ENCODE measurements at regions not wholly inside any gene's neighbourhood (a gene's known extent, or its start where the extent isn't known, plus 50 kb on each side); places are given as distances from the start of the nearest gene placed in this dataset.

- Histone ChIP-seq H3K9me2 (ENCODE audit: insufficient read depth) (no peaks in the 10 kb centered on the region), H3K36me3 (ENCODE audit: insufficient read depth) (no peaks in the 10 kb centered on the region), H3F3A (replicated peaks; ENCODE audit: low read depth) (no peaks in the 10 kb centered on the region), H2AFZ (no peak overlapping the region), H4K20me1 (replicated peaks; ENCODE audit: insufficient read depth) (no peaks in the 10 kb centered on the region), H3K27ac (ENCODE audit: low read depth) (no peak overlapping the region), H3K79me2 (replicated peaks; ENCODE audit: insufficient read depth) (no peaks in the 10 kb centered on the region), H3K4me2 (no peak overlapping the region), H3K27me3 (ENCODE audit: insufficient read depth) (no peaks in the 10 kb centered on the region), H3K4me1 (ENCODE audit: insufficient read depth) (no peaks in the 10 kb centered on the region), H3K4me3 (no peak overlapping the region)
- ATAC-seq (no peak), DNase-seq (ENCODE audit: low spot score) (no peak)
- Mint-ChIP-seq H3K36me3 (ENCODE audit: low read depth) (peaks cover 5% of the 10 kb centered on the region; the same call in 2 of the 3 replicates), H3K4me1 (no peaks in the 10 kb centered on the region; the same call in 2 of the 3 replicates), H3K4me3 (no peak overlapping the region), H3K9me3 (peaks cover 6% of the 10 kb centered on the region), H3K27ac (no peak overlapping the region), H3K27me3 (ENCODE audit: insufficient read depth, low read depth, poor library complexity) (peaks cover 3% of the 10 kb centered on the region)
- no peak for TF ChIP-seq STAT1 (IDR thresholded peaks at IDR 0.05; ENCODE audit: unreplicated experiment)
- TF ChIP-seq REST (IDR thresholded peaks at IDR 0.05; ENCODE audit: unreplicated experiment), result no peak
- no peak for TF ChIP-seq ZNF331 (CRISPR knock-in tag; IDR thresholded peaks at IDR 0.05; ENCODE audit: low read depth)
- TF ChIP-seq NANOG (IDR thresholded peaks at IDR 0.05; ENCODE audit: borderline replicate concordance), result no peak
- no peak for TF ChIP-seq CTCF (conservative IDR thresholded peaks at IDR 0.05; ENCODE audit: low read depth in 2 of 2)
- no peak for TF ChIP-seq ZNF462 (CRISPR knock-in tag; IDR thresholded peaks at IDR 0.05)
- TF ChIP-seq ZNF114 (CRISPR knock-in tag; IDR thresholded peaks at IDR 0.05), result no peak
- TF ChIP-seq CREB1 (CRISPR knock-in tag; IDR thresholded peaks at IDR 0.05; ENCODE audit: low read depth), result no peak
- TF ChIP-seq JUNB (IDR thresholded peaks at IDR 0.05; ENCODE audit: unreplicated experiment), result no peak
- TF ChIP-seq POLR2AphosphoS5 (IDR thresholded peaks at IDR 0.05; ENCODE audit: low read depth), result no peak
- TF ChIP-seq ETS1 (IDR thresholded peaks at IDR 0.05), result no peak
- no peak for TF ChIP-seq EZH2phosphoT487 (IDR thresholded peaks at IDR 0.05; ENCODE audit: unreplicated experiment)
- no peak for TF ChIP-seq EZH2 (IDR thresholded peaks at IDR 0.05; ENCODE audit: low read depth, unreplicated experiment)
Observed at GRCh38 chr2:117646872-117647271, 167.6 kb upstream of the DDX18 start.
